ENCODE measurements at regions not wholly inside any gene's neighbourhood (a gene's known extent, or its start where the extent isn't known, plus 50 kb on each side); places are given as distances from the start of the nearest gene placed in this dataset.

GRCh38 chr7:46206476-46207060 is 285.5 kb upstream of the IGFBP3 start:
- Histone ChIP-seq H2AFZ (0 out of 2 replicates have a peak overlapping the region, but pooled peaks have one; percentile 32), H3K27me3 (ENCODE audit: insufficient read depth) (no peaks in the 10 kb centered on the region), H3K4me1 (ENCODE audit: insufficient read depth) (no peaks in the 10 kb centered on the region), H3K4me2 (no peak overlapping the region), H4K20me1 (replicated peaks; ENCODE audit: insufficient read depth) (no peaks in the 10 kb centered on the region), H3F3A (replicated peaks; ENCODE audit: low read depth) (no peaks in the 10 kb centered on the region), H3K27ac (ENCODE audit: low read depth) (no peak overlapping the region), H3K9me2 (ENCODE audit: insufficient read depth) (0 out of 2 replicates have a peak, but pooled peaks cover 3% of the 10 kb centered on the region), H3K4me3 (no peak overlapping the region), H3K36me3 (ENCODE audit: insufficient read depth) (no peaks in the 10 kb centered on the region), H3K79me2 (replicated peaks; ENCODE audit: insufficient read depth) (no peaks in the 10 kb centered on the region)
- no peak for DNase-seq (ENCODE audit: low spot score)
- Mint-ChIP-seq H3K4me3 (no peak overlapping the region), H3K4me1 (peaks cover 3% of the 10 kb centered on the region; the same call in 1 of the 3 replicates), H3K27me3 (ENCODE audit: insufficient read depth, low read depth, poor library complexity) (peaks cover 2% of the 10 kb centered on the region), H3K36me3 (ENCODE audit: low read depth) (no peaks in the 10 kb centered on the region; the same call in 2 of the 3 replicates), H3K27ac (no peak overlapping the region), H3K9me3 (no peaks in the 10 kb centered on the region; the same call in 2 of the 3 replicates)
- TF ChIP-seq EZH2phosphoT487 (IDR thresholded peaks at IDR 0.05; ENCODE audit: unreplicated experiment) (no peak), ZNF331 (CRISPR knock-in tag; IDR thresholded peaks at IDR 0.05; ENCODE audit: low read depth) (no peak), ZNF462 (CRISPR knock-in tag; IDR thresholded peaks at IDR 0.05) (no peak), ETS1 (IDR thresholded peaks at IDR 0.05) (no peak), POLR2AphosphoS5 (IDR thresholded peaks at IDR 0.05; ENCODE audit: low read depth) (no peak), CTCF (conservative IDR thresholded peaks at IDR 0.05; ENCODE audit: low read depth in 2 of 2) (no peak), JUNB (IDR thresholded peaks at IDR 0.05; ENCODE audit: unreplicated experiment) (no peak), CREB1 (CRISPR knock-in tag; IDR thresholded peaks at IDR 0.05; ENCODE audit: low read depth) (no peak), NANOG (IDR thresholded peaks at IDR 0.05; ENCODE audit: borderline replicate concordance) (no peak), ZNF114 (CRISPR knock-in tag; IDR thresholded peaks at IDR 0.05) (no peak), EZH2 (IDR thresholded peaks at IDR 0.05; ENCODE audit: low read depth, unreplicated experiment) (no peak), STAT1 (IDR thresholded peaks at IDR 0.05; ENCODE audit: unreplicated experiment) (no peak)
- TF ChIP-seq, protein P1, sequence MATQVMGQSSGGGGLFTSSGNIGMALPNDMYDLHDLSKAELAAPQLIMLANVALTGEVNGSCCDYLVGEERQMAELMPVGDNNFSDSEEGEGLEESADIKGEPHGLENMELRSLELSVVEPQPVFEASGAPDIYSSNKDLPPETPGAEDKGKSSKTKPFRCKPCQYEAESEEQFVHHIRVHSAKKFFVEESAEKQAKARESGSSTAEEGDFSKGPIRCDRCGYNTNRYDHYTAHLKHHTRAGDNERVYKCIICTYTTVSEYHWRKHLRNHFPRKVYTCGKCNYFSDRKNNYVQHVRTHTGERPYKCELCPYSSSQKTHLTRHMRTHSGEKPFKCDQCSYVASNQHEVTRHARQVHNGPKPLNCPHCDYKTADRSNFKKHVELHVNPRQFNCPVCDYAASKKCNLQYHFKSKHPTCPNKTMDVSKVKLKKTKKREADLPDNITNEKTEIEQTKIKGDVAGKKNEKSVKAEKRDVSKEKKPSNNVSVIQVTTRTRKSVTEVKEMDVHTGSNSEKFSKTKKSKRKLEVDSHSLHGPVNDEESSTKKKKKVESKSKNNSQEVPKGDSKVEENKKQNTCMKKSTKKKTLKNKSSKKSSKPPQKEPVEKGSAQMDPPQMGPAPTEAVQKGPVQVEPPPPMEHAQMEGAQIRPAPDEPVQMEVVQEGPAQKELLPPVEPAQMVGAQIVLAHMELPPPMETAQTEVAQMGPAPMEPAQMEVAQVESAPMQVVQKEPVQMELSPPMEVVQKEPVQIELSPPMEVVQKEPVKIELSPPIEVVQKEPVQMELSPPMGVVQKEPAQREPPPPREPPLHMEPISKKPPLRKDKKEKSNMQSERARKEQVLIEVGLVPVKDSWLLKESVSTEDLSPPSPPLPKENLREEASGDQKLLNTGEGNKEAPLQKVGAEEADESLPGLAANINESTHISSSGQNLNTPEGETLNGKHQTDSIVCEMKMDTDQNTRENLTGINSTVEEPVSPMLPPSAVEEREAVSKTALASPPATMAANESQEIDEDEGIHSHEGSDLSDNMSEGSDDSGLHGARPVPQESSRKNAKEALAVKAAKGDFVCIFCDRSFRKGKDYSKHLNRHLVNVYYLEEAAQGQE (IDR thresholded peaks at IDR 0.05; ENCODE audit: unreplicated experiment), result no peak
- ATAC-seq, result no peak
